CD8-positive, alpha-beta memory T cell (primary cell): ENCODE measurements at regions not wholly inside any gene's neighbourhood (a gene's known extent, or its start where the extent isn't known, plus 50 kb on each side); places are given as distances from the start of the nearest gene placed in this dataset.

ENCODE experiments used
- CTCF ChIA-PET: fragments of 350-600 bp; sonication (Branson Sonifier 250); formaldehyde crosslinking; loops from one replicate; lab custom pipeline; 2021; ENCODE audit warnings: antibody characterized with exemption; lab: Charles Lee
- POLR2A ChIA-PET: fragments of 350-600 bp; sonication (Branson Sonifier 250); formaldehyde crosslinking; loops from one replicate; lab custom pipeline; 2021; ENCODE audit warnings: antibody characterized with exemption; lab: Charles Lee
- DNase-seq, 5 donors: peaks; one replicate each; pipeline versions ENCODE4 v3.0.0 to v3.0.0-alpha.2; 2020 to 2022; ENCODE audit warnings: mixed read lengths in 1 of 5
- H3K27ac ChIP-seq: one replicate; pipeline ENCODE4 v1.7.0; 2013; ENCODE audit warnings: low read depth, mild to moderate bottlenecking, low read length, moderate library complexity
- H3K27me3 ChIP-seq: 2 replicates; pipeline ENCODE4 v1.7.0; 2013; ENCODE audit warnings: low read length, mild to moderate bottlenecking; ENCODE audit not compliant: insufficient read depth, poor library complexity, severe bottlenecking
- H3K36me3 ChIP-seq: 2 replicates; pipeline ENCODE4 v1.7.0; 2013; ENCODE audit warnings: mild to moderate bottlenecking, low read length, moderate library complexity; ENCODE audit not compliant: insufficient read depth
- H3K4me1 ChIP-seq: 2 replicates; pipeline ENCODE4 v1.7.0; 2013; ENCODE audit warnings: mild to moderate bottlenecking, low read length, moderate library complexity; ENCODE audit not compliant: insufficient read depth
- H3K4me3 ChIP-seq: 2 replicates; pipeline ENCODE4 v1.7.0; 2013; ENCODE audit warnings: mild to moderate bottlenecking, low read length
- H3K9me3 ChIP-seq: 2 replicates; pipeline ENCODE4 v1.7.0; 2013; ENCODE audit warnings: mild to moderate bottlenecking, low read length
- H3K27ac Mint-ChIP-seq, 8 donors: one replicate each; pipeline ENCODE4 v1.8.0; 2020 to 2021; ENCODE audit warnings: mixed read lengths in 8 of 8, mild to moderate bottlenecking in 6 of 8, inconsistent platforms in 3 of 8, moderate library complexity in 3 of 8
- H3K27me3 Mint-ChIP-seq, 2 donors: one replicate each; pipeline ENCODE4 v1.8.0; 2020 to 2021; ENCODE audit warnings: mixed read lengths in 2 of 2, mild to moderate bottlenecking in 1 of 2, moderate library complexity in 1 of 2
- H3K36me3 Mint-ChIP-seq, 3 donors: one replicate each; pipeline ENCODE4 v1.8.0; 2020 to 2021; ENCODE audit warnings: mixed read lengths in 3 of 3, inconsistent platforms in 1 of 3, mild to moderate bottlenecking in 1 of 3
- H3K4me1 Mint-ChIP-seq, 3 donors: one replicate each; pipeline ENCODE4 v1.8.0; 2020 to 2021; ENCODE audit warnings: mixed read lengths in 3 of 3, inconsistent platforms in 1 of 3, mild to moderate bottlenecking in 1 of 3
- H3K4me3 Mint-ChIP-seq, 7 donors: one replicate each; pipeline ENCODE4 v1.8.0; 2020 to 2021; ENCODE audit warnings: mixed read lengths in 7 of 7, mild to moderate bottlenecking in 6 of 7, moderate library complexity in 4 of 7, inconsistent platforms in 2 of 7
- H3K9me3 Mint-ChIP-seq, 5 donors: one replicate each; pipeline ENCODE4 v1.8.0; 2020 to 2022; ENCODE audit warnings: mixed read lengths in 5 of 5, mild to moderate bottlenecking in 3 of 5, moderate library complexity in 2 of 5, inconsistent platforms in 1 of 5

DNA sequence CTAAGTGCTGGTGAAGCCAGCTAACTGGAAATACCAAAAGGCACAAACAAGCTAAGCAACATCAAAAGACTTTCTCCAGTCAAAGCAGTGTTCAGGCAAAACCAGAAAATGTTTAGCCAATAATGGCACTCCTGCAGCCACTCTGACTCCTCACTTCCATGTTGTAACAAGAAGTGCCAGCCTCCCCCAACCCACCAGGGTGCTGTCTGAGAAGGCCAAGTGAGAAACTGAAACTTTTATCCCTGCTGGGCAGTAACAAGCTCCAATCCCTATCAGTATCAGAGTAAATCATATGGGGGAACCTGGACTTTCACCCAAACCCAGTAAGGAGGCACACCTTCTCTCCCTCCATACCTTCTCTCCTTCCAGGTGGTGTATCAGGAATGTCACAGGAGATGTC lies 414.8 kb upstream of the NMUR2 start:
- Histone ChIP-seq H3K4me1 (no peaks in the 10 kb centered on the region), H3K9me3 (no peaks in the 10 kb centered on the region), H3K36me3 (no peaks in the 10 kb centered on the region), H3K4me3 (no peak overlapping the region), H3K27ac (no peak overlapping the region), H3K27me3 (no peaks in the 10 kb centered on the region)
- H3K4me3 Mint-ChIP-seq: no peak overlapping the region
- peaks cover 0 to 5% (median 2%) of the 10 kb centered on the region in 5 donors for H3K9me3 Mint-ChIP-seq
- ChIA-PET CTCF (no interaction called here), POLR2A (no interaction called here)
- no peaks in the 10 kb centered on the region for H3K27me3 Mint-ChIP-seq
- no peak for DNase-seq
- no peak overlapping the region for H3K27ac Mint-ChIP-seq
- H3K36me3 Mint-ChIP-seq: no peaks in the 10 kb centered on the region
- H3K4me1 Mint-ChIP-seq: no peaks in the 10 kb centered on the region

DNA sequence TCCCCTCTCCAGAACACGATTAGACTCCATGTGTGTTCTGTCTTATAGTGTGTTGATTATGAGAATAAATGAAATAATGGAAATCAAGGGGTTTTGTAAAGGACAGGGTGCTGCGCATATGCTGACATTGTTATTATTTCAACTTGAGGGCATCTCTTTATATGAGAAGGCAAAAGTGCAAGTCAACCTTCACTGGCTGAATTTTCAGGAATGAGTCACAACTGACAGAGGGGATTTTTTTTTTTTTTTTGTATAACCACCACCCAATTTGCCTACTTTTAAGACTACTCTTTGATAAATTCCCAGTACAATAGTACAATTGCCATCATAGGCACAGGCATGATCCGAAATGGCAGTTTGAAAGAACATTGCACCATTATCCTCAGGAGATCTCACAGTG lies 419.2 kb upstream of the NMUR2 start:
- Mint-ChIP-seq H3K4me1 (no peaks in the 10 kb centered on the region), H3K27me3 (no peaks in the 10 kb centered on the region), H3K9me3 (peaks cover 0 to 5% (median 4%) of the 10 kb centered on the region in 5 donors), H3K36me3 (no peaks in the 10 kb centered on the region), H3K27ac (no peak overlapping the region), H3K4me3 (no peak overlapping the region)
- no peak overlapping the region for H3K4me3 ChIP-seq
- CTCF ChIA-PET: no interaction called here
- no peak overlapping the region for H3K27ac ChIP-seq
- POLR2A ChIA-PET: no interaction called here
- peaks cover 4% of the 10 kb centered on the region for H3K9me3 ChIP-seq
- no peak for DNase-seq
- no peaks in the 10 kb centered on the region for H3K4me1 ChIP-seq
- H3K27me3 ChIP-seq: no peaks in the 10 kb centered on the region
- H3K36me3 ChIP-seq: no peaks in the 10 kb centered on the region

DNA sequence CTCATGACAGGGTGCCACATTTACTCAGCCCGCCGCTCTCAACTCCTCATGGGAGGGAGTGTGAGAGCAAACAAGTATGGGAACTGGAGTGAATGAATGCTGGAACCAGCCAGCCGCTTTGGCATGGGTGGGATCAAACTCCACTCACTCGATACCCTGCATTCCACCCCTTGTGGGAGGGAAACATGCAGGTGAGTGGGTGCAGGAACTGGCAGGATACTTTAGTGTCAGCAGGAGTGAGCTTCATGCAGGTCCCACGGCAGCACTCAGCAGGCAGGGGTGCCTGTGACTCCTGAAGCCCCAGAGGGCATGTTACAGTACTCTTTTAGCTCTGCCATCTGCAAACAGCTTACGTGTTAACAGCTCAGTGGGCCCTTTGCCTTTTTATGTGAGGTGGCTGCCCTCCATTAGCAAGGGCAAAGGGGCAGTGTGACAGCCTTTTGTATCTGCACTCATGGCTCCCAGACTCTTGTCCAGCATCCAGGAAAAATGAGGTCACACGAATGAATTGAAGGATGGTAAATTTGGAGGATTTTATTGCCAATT lies 433.2 kb upstream of the NMUR2 start:
- H3K9me3 ChIP-seq: no peaks in the 10 kb centered on the region

GRCh38 chr5:152844713-152845112 lies 439.6 kb upstream of the NMUR2 start:
- no peaks in the 10 kb centered on the region for H3K36me3 Mint-ChIP-seq
- no peaks in the 10 kb centered on the region for H3K4me1 ChIP-seq
- H3K36me3 ChIP-seq: no peaks in the 10 kb centered on the region
- H3K27ac ChIP-seq: no peak overlapping the region
- ChIA-PET CTCF (no interaction called here), POLR2A (no interaction called here)
- H3K27me3 Mint-ChIP-seq: no peaks in the 10 kb centered on the region
- no peak overlapping the region for H3K4me3 ChIP-seq
- no peak for DNase-seq
- no peak overlapping the region for H3K4me3 Mint-ChIP-seq
- H3K4me1 Mint-ChIP-seq: no peaks in the 10 kb centered on the region
- H3K27me3 ChIP-seq: no peaks in the 10 kb centered on the region
- H3K9me3 Mint-ChIP-seq: peaks cover 0 to 6% (median 4%) of the 10 kb centered on the region in 5 donors
- H3K27ac Mint-ChIP-seq: no peak overlapping the region
- H3K9me3 ChIP-seq: no peaks in the 10 kb centered on the region

More for the DNA sequence above, 433.2 kb upstream of the NMUR2 start:
- Mint-ChIP-seq H3K4me1 (no peaks in the 10 kb centered on the region), H3K27ac (no peak overlapping the region), H3K27me3 (peaks cover 0 to under 1% of the 10 kb centered on the region in 2 donors), H3K9me3 (peaks cover 2 to 10% (median 4%) of the 10 kb centered on the region in 5 donors), H3K36me3 (no peaks in the 10 kb centered on the region), H3K4me3 (no peak overlapping the region)
- ChIA-PET POLR2A (no interaction called here), CTCF (no interaction called here)
- Histone ChIP-seq H3K27ac (no peak overlapping the region), H3K4me3 (no peak overlapping the region), H3K36me3 (no peaks in the 10 kb centered on the region), H3K27me3 (no peaks in the 10 kb centered on the region), H3K4me1 (no peaks in the 10 kb centered on the region)
- no peak for DNase-seq

GRCh38 chr5:152853361-152853760 lies 448.3 kb upstream of the NMUR2 start:
- no peak overlapping the region for H3K27ac Mint-ChIP-seq

DNA sequence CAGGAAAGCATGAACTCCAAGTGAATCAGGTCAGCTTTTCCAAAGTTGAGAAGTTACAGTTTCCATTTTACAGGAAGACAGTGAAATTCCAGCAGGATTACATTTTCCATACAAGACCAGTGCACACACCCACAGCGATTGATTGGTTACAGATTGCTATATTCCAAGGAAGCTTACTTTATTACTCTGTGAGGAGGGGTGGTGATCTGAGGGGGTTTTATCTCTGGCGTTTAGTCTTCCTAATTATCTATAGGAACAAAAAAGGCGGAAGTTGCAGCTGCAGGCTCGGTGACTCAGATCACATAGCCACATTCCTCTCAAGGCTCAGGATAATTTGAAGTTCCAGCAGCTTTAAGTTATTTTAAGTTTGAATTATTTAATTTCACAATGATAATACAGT lies 450.4 kb upstream of the NMUR2 start:
- H3K36me3 Mint-ChIP-seq: no peaks in the 10 kb centered on the region
- no peak overlapping the region for H3K27ac Mint-ChIP-seq
- H3K27ac ChIP-seq: no peak overlapping the region
- DNase-seq: no peak
- no peaks in the 10 kb centered on the region for H3K4me1 ChIP-seq
- no peaks in the 10 kb centered on the region for H3K27me3 ChIP-seq
- no peaks in the 10 kb centered on the region for H3K9me3 ChIP-seq
- no peak overlapping the region for H3K4me3 ChIP-seq
- ChIA-PET POLR2A (no interaction called here), CTCF (no interaction called here)
- no peaks in the 10 kb centered on the region for H3K4me1 Mint-ChIP-seq
- peaks cover 2 to 18% (median 3%) of the 10 kb centered on the region in 5 donors for H3K9me3 Mint-ChIP-seq
- H3K4me3 Mint-ChIP-seq: no peak overlapping the region
- H3K27me3 Mint-ChIP-seq: no peaks in the 10 kb centered on the region
- H3K36me3 ChIP-seq: no peaks in the 10 kb centered on the region

More at GRCh38 chr5:152853361-152853760, 448.3 kb upstream of the NMUR2 start:
- Histone ChIP-seq H3K27ac (no peak overlapping the region), H3K27me3 (no peaks in the 10 kb centered on the region), H3K4me1 (no peaks in the 10 kb centered on the region), H3K9me3 (no peaks in the 10 kb centered on the region), H3K4me3 (no peak overlapping the region), H3K36me3 (no peaks in the 10 kb centered on the region)
- no peak for DNase-seq
- Mint-ChIP-seq H3K4me3 (no peak overlapping the region), H3K27me3 (no peaks in the 10 kb centered on the region), H3K9me3 (peaks cover 0 to 24% (median 3%) of the 10 kb centered on the region in 5 donors), H3K4me1 (no peaks in the 10 kb centered on the region), H3K36me3 (no peaks in the 10 kb centered on the region)
- CTCF ChIA-PET: no interaction called here
- POLR2A ChIA-PET: no interaction called here

GRCh38 chr5:152861231-152861630 lies 456.2 kb upstream of the NMUR2 start:
- Histone ChIP-seq H3K27ac (no peak overlapping the region), H3K4me3 (no peak overlapping the region), H3K27me3 (no peaks in the 10 kb centered on the region), H3K4me1 (no peaks in the 10 kb centered on the region), H3K9me3 (no peaks in the 10 kb centered on the region), H3K36me3 (no peaks in the 10 kb centered on the region)
- no peaks in the 10 kb centered on the region for H3K4me1 Mint-ChIP-seq
- CTCF ChIA-PET: no interaction called here
- H3K9me3 Mint-ChIP-seq: peaks cover 3 to 22% (median 5%) of the 10 kb centered on the region in 5 donors
- no peaks in the 10 kb centered on the region for H3K36me3 Mint-ChIP-seq
- H3K27ac Mint-ChIP-seq: no peak overlapping the region
- POLR2A ChIA-PET: no interaction called here
- no peak overlapping the region for H3K4me3 Mint-ChIP-seq
- no peaks in the 10 kb centered on the region for H3K27me3 Mint-ChIP-seq
- no peak for DNase-seq

GRCh38 chr5:152864447-152864846 lies 459.4 kb upstream of the NMUR2 start:
- DNase-seq: no peak
- ChIA-PET CTCF (no interaction called here), POLR2A (no interaction called here)
- no peaks in the 10 kb centered on the region for H3K36me3 ChIP-seq
- no peaks in the 10 kb centered on the region for H3K36me3 Mint-ChIP-seq
- no peaks in the 10 kb centered on the region for H3K9me3 ChIP-seq
- no peaks in the 10 kb centered on the region for H3K27me3 Mint-ChIP-seq
- peaks cover 0 to 18% (median 5%) of the 10 kb centered on the region in 5 donors for H3K9me3 Mint-ChIP-seq
- no peaks in the 10 kb centered on the region for H3K4me1 ChIP-seq
- no peak overlapping the region for H3K27ac Mint-ChIP-seq
- no peak overlapping the region for H3K4me3 ChIP-seq
- no peaks in the 10 kb centered on the region for H3K4me1 Mint-ChIP-seq
- H3K4me3 Mint-ChIP-seq: no peak overlapping the region
- no peaks in the 10 kb centered on the region for H3K27me3 ChIP-seq
- no peak overlapping the region for H3K27ac ChIP-seq
